Activated naive CD4-positive, alpha-beta T cell treated with Interleukin-2 at 50 U/mL for 16 hours (primary cell): ENCODE measurements at regions not wholly inside any gene's neighbourhood (a gene's known extent, or its start where the extent isn't known, plus 50 kb on each side); places are given as distances from the start of the nearest gene placed in this dataset.

Experiments
- DNase-seq: peaks from one replicate; pipeline ENCODE4 v3.0.0-alpha.2; 2020

DNA sequence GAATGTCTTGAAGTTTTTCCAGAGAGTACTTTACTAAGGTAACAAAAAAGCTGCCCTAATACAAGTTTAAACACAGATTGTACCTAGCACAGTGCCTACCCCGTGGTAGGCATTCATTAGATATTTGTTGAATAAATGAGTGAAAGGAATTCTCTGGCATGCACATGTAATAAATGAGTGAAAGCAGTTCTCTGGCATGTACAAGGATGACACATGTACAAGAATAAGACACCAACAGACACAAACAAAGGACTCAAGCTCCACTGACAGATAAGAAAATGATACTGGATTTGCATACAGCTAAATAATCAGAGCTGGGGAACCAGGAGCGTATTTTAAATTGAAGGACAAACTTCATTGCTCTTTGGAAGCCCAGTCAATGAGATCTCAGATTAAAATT, 535.8 kb downstream of the EFNA5 start:
- no peak for DNase-seq

DNA sequence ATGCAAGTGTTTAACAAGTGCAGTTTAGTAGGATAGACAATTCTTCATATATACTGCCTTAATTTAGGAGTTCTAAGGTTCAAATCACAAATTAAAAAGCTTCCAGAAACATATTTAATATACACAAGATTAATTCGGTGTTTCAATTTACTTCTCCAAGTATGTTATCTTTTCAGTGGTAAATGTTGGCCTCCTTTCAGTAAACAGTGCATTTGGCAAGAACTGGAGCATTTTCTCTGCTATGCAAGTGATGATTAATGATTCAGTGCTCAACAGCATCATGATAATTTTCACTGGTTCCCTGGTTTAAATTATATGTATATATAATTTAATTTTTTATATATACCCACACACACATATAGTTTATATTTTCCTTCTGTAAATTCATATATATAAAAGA, 541.7 kb downstream of the EFNA5 start:
- DNase-seq = no peak

DNA sequence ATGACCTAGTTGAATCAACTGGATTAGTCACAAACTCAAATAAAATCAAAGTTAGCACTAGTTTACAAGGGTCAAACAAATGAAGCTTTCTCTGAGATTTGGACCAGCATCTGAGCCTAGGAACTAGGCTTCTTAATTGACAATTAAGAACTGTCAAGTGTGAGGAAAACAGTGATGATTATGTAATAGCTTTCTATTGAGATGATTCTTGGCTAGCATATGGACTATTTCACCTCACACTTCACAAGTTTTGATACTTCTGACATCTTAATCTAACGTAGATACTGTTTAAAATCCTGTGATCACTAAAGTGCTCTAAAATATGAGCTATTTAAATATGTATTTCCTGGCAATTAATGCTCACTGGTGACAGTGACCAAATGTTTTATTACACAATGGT, 542.9 kb downstream of the EFNA5 start:
- no peak for DNase-seq

DNA sequence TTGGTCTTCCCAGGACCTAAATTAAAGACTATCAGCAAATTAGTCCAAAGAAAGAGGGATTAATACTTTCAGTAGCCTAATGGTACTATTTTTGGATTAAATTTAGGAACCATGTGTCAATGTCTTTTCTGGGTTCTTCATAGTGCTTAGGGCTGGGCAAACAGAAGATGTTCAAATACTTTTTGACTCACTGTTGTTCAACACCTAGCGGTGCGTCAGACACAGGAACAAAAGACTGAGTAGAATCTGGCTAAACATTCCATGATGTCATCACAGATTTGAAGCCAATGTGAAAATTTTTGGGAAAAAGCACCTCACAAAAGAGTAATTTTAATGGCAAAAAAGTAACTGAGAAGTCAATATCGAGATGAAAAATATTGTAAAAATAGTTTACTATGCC, 544.4 kb downstream of the EFNA5 start:
- no peak for DNase-seq

DNA sequence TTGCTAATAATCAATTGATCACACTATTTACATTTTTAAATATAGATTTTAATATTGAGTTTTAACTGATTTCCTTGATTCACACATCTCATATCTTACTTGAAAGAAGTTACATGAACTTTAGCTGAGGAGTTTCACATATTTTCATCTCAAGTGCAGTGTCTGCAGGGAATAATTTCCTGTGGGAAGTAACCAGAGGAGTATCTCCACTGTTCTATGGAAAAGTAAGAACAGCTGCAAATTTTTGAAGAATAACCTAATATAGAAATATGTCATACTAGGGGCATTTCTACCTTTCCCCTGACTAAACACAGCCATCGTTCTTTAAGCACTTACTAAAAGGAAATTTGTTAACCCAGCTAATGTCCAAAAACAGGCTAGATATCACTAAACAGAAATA, 546.4 kb downstream of the EFNA5 start:
- DNase-seq = no peak

DNA sequence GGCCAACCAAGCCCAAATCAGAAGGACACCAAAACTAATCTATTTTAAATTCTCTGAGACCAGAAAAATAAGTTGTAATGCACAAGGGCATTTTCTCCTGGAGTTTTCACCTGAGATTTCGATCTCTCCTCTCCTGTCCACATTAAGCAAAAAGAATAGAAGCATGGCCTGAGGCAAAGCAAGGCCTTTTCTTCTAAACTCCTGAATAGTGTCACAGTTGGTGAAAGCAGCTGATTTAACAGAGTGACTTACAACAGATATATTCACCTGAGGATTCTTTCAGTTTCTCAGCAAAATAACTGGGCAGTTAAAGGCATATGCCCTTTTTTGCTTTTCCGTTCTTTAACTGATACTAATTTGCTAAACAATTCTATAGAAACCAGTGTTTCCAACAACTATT, 547.7 kb downstream of the EFNA5 start:
- no peak for DNase-seq

DNA sequence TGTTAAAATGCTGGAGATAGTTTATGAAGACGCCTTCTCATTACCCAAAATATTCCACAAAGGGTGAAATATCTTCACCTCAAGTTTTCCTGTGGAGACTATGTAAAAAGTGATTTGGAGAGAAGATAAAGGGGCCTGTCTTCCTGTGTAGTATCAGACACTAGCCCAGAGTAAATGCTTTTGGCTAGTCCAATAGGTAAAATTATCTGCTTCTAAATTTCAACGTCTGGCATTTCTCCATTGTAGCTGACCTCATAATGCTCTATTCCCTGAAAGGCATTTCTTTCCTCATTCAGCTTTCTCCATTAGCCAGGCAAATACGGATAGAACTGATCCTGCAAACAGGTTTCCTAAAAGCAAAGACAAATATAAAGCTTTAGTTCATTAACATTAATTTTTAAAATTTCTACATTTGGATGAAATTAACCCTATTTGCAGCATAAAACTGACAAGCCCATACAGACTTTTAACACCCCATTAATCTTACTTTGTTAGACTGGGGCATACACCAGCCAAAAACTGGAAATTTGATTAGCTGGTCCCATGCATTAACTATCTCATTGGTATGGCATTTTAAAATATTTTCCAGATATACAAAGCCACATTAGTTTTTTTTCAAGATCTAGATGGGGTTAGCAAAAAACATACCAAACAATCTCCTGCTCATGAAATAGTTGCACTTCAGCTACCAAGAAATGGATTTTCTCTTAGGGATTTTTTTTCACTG, 548.8 kb downstream of the EFNA5 start:
- no peak for DNase-seq

DNA sequence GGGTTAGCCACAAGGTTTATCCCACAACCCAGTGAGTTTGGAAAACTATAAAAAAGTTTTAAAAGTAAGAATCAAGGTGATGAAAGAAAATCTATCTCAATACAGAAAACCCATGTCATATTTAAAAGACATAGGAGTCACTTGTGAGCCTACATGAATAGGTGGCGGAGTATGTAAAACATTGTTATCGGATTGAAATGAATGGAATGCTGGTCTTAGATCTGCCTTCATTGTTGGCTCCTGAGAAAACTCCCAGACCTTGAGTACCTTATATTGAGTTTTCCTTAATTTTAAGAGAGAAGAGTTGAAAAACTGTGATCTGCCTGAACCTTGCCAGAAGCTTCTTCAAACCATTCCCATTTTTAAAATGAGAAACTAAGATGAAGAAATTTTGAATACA, 551.1 kb downstream of the EFNA5 start:
- DNase-seq = no peak

DNA sequence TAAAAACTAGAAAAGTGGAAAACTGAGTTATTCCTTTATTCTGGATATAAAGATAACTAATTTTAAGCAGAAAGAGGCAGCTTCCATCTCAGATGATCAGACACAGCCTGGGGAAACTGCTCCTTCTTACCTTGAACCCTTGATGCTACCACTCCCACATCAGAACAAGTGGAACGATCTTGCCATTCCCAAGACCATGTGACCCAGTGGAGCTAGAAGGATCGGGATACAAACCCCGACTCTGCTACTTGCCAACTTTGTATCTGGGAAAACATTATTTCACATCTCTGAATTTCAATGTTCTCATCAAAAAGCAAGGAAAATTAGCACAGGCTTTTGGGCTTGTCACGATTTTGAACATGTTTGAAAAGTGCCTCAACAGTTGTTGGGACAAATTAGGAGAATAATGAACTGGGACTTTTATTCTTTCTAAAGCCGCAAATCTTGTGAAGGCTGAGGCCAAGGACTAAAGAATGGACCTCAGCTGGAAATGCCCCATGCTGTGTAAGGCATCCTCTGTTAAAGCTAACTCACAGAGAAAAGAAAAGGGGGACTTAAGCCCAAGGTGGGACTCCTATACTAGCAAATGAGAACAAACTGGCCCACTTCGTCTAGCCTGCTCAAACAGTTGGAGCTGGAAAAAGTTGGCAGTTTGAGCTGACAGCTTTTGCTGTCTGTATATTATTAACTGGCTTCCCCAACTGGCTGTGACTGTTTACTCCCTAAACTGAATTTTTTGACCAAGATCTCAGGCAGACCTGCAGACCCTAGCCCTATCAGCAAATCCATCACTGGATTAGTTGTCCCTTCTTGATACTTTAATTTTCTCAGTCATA, 552.3 kb downstream of the EFNA5 start:
- DNase-seq = no peak

DNA sequence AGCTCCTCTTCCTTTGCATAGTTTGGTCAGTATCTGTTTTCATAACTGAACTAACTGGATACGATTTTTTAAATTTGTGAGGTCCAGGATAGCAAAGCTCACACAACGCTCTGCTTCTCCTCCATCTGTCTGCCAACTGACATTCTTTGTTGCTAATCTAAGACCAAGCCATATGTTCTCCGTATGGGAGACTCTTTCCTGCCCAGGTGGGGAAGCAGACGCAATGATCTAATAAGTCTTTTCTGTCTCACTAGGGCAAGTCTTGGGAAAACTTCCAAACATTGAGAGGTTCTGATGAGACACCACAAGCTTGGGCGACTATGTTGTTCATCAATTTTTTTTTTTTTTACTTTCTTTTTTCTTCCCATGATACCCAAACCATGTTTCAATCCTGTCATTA, 558.5 kb downstream of the EFNA5 start:
- DNase-seq = no peak

DNA sequence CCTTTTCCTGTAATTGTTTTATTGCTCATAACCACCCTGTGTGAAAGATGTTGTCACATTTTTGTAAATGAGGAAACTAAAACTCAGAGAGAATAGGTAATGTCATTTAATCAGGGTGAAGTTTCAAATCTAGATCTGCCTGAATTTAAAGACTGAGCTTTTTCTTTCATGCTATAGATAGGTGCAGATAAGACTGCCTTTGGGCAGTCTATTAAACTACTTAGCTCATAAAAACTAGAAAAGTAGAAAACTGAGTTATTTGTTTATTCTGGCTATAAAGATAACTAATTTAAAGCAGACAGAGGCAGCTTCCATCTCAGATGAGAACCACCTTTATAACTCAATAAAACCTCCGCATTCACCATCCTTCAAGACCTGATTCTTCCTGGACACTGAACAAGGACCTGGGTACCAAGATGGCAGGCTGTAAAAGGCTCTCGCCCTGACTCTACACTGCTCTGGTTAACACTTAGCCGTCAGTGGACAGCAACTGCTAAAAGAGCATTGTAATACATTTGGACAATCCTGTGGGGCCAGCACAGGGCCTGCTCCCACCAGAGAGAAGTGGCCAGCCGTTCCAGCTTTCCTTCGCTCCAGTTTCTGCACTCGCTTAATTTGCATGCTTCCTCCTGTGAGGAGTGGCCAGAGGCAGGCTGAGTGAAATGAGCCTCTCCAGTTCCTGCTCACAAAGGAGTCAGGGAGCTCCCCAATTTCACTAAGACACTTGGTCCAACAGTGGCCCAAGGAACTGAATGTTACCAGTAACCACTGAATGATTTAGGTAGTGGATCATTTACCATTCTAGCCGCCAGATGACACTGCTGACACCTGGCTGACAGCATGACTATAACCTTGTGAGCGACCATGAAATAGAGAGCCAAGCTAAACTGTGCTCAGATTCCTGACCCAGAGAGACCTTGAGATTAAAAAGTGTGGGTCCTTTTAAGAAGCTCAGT, 566.4 kb downstream of the EFNA5 start:
- DNase-seq = no peak

DNA sequence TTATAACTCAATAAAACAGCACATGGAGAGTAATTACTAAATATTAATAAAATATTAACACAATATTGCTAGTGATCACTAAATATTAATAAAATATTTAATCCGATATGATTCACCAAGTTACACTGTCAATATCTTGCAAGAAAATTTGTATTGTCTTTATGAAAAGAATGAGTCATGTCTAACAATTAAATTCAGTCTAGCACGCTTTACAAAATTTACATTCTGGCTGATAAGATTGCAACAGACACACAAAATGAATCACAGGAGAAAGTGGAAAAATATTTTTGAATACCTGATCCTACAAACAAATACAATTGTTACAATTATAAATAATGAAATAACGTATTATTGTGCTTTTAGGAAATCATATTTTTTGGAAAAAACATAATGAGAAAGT, 567.2 kb downstream of the EFNA5 start:
- DNase-seq = no peak

DNA sequence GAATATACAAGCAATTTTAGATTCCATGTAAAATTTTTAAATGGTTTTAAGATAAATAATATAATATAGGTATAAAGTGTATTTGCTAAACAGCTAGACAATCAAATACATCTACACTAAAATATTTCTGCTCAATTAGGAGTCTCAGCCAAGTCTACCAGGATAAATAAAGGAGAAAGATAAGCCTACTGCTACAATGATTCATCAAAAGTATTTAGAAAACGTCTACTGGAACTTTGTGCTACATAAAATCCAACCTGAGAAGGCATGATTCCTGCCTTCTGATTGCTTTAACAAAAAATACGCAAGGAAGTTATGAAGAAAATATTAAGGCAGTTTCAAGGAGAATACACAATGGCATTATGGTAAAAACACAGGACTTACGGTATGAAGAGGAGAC, 570.6 kb downstream of the EFNA5 start:
- no peak for DNase-seq

DNA sequence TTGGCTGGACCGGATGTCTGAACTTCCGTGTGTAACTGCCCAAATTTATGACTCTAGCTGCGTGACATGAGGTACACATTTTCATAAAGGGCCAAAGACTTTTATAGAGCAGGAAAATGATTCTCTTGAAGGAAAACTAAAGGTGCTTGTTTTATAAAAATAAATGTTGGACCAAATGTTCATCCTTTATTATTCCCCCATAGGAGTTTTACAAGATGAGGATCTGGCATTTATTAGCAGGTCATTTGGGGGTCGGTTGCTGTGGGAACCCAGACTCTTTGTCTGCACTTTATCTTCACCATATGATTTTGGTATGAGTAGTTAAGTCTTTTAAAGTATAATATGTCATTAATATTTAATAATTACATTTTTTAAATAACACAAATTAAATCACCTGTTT, 571.2 kb downstream of the EFNA5 start:
- no peak for DNase-seq

DNA sequence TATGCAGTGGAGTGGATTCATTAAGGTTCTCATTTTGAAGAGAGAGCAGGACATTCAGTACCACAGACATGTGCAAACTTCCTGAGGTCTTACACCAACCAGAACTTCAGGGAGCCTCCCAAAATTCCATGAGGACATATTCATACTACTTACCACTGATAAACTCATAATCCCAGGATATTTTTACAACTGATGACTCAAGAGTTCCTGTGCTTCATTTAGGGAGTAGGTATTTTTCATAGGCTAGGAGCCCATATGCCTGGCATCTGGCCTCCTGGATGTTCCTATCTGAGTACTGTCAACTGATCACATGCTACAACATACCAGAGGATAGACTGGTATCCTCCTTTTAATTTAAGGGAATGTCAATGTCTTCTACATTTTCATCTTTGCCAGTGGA, 578.0 kb downstream of the EFNA5 start:
- no peak for DNase-seq

DNA sequence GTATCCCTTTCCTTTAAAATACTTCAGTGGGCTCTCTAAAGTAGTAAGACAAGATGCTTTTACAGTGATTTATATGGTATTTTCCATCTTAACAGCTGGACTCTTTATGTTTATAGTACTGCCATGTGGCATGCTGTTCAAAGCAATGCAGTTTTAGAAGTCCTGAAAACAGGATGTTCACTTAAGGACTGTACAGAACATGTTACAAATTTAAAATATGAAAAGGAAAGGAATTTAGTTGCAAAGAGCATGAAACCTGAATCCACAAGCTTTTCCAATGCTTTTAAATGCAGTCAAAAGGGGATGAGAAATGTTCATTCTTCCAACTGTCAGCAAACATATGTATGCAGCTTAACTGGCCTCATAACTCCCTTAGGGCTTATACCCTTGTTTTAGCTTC, 580.2 kb downstream of the EFNA5 start:
- no peak for DNase-seq

DNA sequence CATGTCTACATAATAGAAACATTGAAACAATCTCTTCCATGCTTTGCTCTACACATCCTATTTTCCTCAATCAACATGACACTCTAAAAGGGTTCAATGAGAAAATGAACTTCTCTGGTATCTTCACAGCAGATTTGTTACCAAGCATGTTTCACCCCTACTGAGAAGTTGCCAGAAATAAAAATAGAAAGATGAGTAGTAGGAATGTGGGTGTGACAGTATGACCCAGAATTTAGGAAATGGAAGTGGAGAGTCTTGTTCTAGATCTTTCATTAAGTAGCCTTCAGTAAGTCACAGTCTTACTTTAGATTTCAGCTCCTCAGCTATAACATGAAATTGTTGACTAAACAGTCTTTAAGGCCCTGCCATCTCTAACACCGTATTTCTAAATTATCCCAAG, 581.8 kb downstream of the EFNA5 start:
- DNase-seq = no peak

DNA sequence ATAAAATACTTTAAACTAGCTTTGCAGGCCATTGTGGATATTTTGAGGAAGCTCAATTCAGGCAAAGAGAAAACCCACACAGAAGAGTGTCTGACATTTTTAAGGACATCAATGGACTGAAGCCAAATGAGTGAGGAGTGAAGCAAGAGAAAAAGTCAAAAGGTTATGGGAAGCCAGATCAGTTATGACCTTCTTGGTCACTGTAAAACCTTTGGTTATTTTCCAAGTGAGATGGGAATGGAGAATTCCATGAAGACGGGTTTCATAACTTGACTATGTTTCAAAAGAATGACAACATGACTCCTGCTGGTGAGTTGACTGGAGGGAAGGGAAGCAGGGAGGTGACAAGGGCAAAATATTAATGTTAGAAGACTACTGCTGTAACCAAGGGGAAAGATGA, 585.2 kb downstream of the EFNA5 start:
- DNase-seq = no peak

DNA sequence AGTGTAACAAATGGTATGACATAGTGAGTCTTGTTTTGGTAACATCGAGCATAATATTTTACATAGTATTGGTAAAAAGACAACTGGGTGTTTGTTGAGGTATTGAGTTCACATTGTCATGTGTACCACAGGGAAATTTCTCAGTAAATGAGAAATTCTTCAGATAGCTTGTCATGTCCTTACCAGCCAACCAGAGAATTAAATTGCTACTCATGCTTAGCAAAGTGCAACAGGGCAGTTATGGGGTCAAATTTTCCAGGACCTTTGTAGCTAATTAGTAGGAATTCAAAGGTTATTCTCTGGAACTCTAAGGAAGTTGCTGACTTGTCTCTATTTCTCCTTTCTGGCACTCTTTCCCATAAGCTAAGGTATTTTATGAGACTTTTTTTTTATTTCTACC, 595.7 kb downstream of the EFNA5 start:
- DNase-seq = no peak

DNA sequence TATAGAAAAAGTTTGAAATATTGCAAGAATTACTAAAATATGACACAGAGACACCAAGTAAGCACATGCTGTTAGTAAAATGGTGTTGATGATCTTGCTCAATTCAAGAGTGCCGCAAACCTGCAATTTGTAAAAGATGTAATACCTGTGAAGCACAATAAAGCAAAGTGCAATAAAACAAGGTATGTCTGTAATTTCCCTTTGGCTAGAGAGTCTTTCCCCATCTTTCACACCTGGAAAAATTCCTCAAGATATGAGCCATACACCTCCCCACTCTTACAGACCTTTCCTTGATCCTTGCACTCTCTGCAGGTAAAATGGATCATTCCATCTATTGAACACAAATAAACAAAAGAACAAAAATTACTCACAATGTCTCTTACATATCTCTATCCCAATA, 597.8 kb downstream of the EFNA5 start:
- DNase-seq = no peak

DNA sequence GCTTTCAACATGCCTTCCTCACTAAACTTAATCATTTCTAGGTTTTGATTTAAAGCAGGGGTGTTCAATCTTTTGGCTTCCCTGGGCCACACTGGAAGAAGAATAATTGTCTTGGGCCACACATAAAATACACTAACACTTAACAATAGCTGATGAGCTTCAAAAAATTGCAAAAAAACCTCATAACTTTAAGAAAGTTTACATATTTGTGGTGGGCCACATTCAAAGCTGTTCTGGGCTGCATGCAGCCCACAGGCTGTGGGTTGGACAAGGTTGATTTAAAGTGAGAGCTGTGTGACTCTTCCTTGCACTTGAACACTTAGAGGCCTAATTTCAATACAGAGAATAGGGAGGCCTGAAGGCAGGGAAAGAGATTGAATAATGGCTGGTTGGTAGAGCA, 598.3 kb downstream of the EFNA5 start:
- no peak for DNase-seq

DNA sequence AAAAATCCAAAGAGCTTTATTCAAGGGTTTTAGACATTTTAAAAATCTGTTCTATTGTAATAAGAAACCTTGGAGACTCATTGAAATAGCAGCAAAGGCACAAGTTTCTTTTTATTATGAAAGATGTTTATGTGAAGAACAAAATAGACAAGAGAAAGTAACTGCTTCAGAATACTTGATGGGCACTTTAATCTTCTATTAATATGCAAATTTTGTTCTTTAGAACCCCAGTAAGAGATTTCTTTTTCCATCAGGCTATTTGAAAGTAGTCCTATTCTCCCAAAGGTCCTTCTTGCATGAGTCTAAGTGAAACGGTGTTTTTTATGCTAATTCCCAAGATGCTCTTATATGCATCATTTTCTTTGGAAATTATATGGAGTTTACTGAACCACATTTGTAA, 602.0 kb downstream of the EFNA5 start:
- DNase-seq = no peak

DNA sequence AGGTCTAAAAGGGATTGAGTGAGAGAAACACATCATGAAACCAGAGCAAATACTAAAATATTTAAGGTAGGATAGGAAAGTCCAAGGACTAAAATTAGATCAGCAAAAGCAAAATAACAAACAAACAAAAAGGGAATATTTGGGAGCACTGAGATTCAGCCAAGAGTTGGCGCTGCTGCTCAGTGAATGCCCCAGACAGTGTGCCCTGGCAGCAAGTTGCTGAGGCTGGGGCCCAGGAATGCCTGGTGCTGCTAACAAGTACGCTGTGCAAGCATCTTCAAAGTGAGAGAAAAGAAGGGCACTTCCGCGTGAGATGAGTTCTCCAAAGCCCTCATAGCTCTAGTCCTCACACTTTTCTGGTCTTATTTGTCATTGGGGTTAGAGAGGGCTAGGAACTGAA, 603.3 kb downstream of the EFNA5 start:
- DNase-seq = no peak

DNA sequence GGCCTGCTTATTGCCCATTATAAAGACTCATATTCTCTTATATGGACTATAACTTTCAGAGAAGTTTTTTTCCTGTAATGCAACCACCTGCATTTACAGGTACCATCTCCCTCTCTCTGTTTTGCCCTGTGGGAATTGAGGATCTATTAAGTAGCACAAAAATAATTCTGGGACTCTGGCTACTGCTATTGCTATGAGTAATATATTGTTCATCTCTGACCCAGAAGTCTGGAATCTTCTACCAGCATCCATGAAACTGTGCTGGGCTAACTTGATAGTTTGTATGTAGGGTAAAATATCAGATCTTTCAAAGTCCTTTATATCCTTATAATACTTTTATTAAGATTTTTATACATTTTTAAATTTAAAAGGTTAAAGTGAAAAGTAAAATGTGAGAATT, 607.2 kb downstream of the EFNA5 start:
- no peak for DNase-seq
